Astrocyte (in vitro differentiated cells and primary cell): ENCODE measurements at regions not wholly inside any gene's neighbourhood (a gene's known extent, or its start where the extent isn't known, plus 50 kb on each side); places are given as distances from the start of the nearest gene placed in this dataset.
"Not testable (repeated sequence)": the region's sequence is repeated elsewhere in the genome, so short reads cannot be mapped to it uniquely, and the experiment has no call there.

ENCODE experiments used
- DNase-seq: peaks from one replicate; pipeline ENCODE4 v3.0.0-alpha.2; 2010; ENCODE audit warnings: low read depth
- FAIRE-seq: peaks from 2 replicates; lab custom pipeline; 2011; peaks lifted over from hg19 to GRCh38; lab: Jason Lieb, UNC
- H2AFZ ChIP-seq: 2 replicates; pipeline ENCODE4 v1.6.0; 2012; ENCODE audit warnings: low read depth, low read length, inconsistent platforms
- H3K27ac ChIP-seq: 2 replicates; pipeline ENCODE4 v1.5.1; 2011; ENCODE audit warnings: low read depth, low read length, inconsistent platforms
- H3K27me3 ChIP-seq: 2 replicates; pipeline ENCODE4 v1.6.0; 2011; ENCODE audit warnings: low read length, inconsistent platforms; ENCODE audit not compliant: insufficient read depth
- H3K36me3 ChIP-seq: 2 replicates; pipeline ENCODE4 v1.5.1; 2011; ENCODE audit warnings: low read length, inconsistent platforms; ENCODE audit not compliant: insufficient read depth
- H3K4me1 ChIP-seq: 2 replicates; pipeline ENCODE4 v1.5.1; 2011; ENCODE audit warnings: low read length, inconsistent platforms; ENCODE audit not compliant: insufficient read depth
- H3K4me2 ChIP-seq: 2 replicates; pipeline ENCODE4 v1.6.0; 2012; ENCODE audit warnings: low read length, inconsistent platforms
- H3K4me3 ChIP-seq: 2 replicates; pipeline ENCODE4 v1.5.1; 2011; ENCODE audit warnings: low read depth, mild to moderate bottlenecking, low read length, inconsistent platforms; ENCODE audit not compliant: insufficient read depth
- H3K79me2 ChIP-seq: 2 replicates; pipeline ENCODE4 v1.6.0; 2012; ENCODE audit warnings: mild to moderate bottlenecking, low read length, inconsistent platforms; ENCODE audit not compliant: insufficient read depth
- H3K9ac ChIP-seq: 2 replicates; pipeline ENCODE4 v1.6.0; 2012; ENCODE audit warnings: mild to moderate bottlenecking, low read length, inconsistent platforms
- H3K9me3 ChIP-seq: 2 replicates; pipeline ENCODE4 v1.5.1; 2012; ENCODE audit warnings: low read depth, mild to moderate bottlenecking, low read length, inconsistent platforms; ENCODE audit not compliant: insufficient read depth
- H4K20me1 ChIP-seq: 2 replicates; pipeline ENCODE4 v1.6.0; 2012; ENCODE audit warnings: low read length, inconsistent platforms; ENCODE audit not compliant: insufficient read depth
- H3K27ac Mint-ChIP-seq: one replicate; pipeline ENCODE4 v1.8.0; 2021; ENCODE audit warnings: mild to moderate bottlenecking, mixed read lengths; ENCODE audit not compliant: unreplicated experiment
- H3K27me3 Mint-ChIP-seq: one replicate; pipeline ENCODE4 v1.8.0; 2021; ENCODE audit warnings: low read depth, mixed read lengths; ENCODE audit not compliant: unreplicated experiment
- H3K36me3 Mint-ChIP-seq: one replicate; pipeline ENCODE4 v1.8.0; 2021; ENCODE audit warnings: low read depth, mixed read lengths; ENCODE audit not compliant: unreplicated experiment
- H3K4me1 Mint-ChIP-seq: one replicate; pipeline ENCODE4 v1.8.0; 2021; ENCODE audit warnings: low read depth, mixed read lengths; ENCODE audit not compliant: unreplicated experiment
- H3K4me3 Mint-ChIP-seq: one replicate; pipeline ENCODE4 v1.8.0; 2021; ENCODE audit warnings: mild to moderate bottlenecking, moderate library complexity, mixed read lengths; ENCODE audit not compliant: unreplicated experiment
- H3K9me3 Mint-ChIP-seq: one replicate; pipeline ENCODE4 v1.8.0; 2021; ENCODE audit warnings: mild to moderate bottlenecking, mixed read lengths; ENCODE audit not compliant: unreplicated experiment

DNA sequence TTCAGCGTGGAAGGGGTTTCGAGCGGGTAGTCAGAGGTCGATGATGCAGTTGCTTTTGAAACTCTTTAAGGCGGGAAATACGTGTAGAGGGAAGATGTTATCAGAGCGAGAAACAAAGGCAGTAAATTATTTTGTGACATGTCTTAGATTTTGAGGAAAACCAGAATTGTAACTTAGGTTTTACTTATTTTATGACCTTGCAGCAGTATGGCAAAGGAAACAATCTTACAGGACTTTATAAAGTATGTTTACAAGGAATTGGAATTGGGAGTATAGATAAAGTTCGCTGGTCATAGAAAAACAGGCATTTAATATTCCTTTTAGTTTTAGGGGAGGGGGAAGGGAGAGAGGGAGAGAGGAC lies 103.3 kb downstream of the FAM72B start:
- H3K9ac ChIP-seq, H3K79me2 ChIP-seq, H2AFZ ChIP-seq, H4K20me1 ChIP-seq, H3K27ac ChIP-seq, H3K4me2 ChIP-seq, H3K36me3 ChIP-seq, H3K9me3 Mint-ChIP-seq, H3K27me3 ChIP-seq, H3K27me3 Mint-ChIP-seq, FAIRE-seq, H3K4me1 ChIP-seq, H3K4me3 Mint-ChIP-seq, H3K9me3 ChIP-seq, H3K4me3 ChIP-seq, H3K4me1 Mint-ChIP-seq, H3K27ac Mint-ChIP-seq, DNase-seq, H3K36me3 Mint-ChIP-seq: not testable (repeated sequence)

DNA sequence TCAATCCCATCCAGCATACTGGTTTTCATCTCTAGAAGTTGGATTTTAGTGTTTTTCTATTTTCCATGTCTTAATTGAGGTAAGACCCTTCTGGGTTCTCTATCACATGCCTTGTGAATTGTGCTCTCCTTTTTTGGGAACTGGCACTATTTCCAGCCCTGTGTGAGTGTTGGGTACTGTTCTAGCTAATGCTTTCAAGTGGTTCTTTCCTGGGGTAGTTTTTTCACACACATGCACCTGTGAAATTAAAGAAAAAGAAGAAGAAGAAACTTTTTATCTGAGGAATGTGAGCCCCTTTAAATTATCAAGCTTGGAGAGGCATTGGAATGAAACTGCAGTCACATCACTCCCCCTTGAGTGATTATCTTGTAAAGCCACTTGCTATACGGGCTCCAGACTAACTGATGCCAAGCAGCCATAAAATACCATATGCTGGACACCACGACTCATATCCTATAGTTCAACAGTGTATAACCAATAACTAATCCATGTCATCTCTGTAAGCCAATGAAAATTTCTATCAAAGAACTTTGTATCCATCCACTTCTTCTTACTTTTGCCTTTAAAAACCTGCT lies 102.4 kb downstream of the FAM72B start:
- H3K4me3 ChIP-seq, H3K27me3 ChIP-seq, H3K4me1 Mint-ChIP-seq, H3K9me3 Mint-ChIP-seq, DNase-seq, H2AFZ ChIP-seq, H3K36me3 ChIP-seq, H3K4me3 Mint-ChIP-seq, H3K9ac ChIP-seq, H3K27me3 Mint-ChIP-seq, H4K20me1 ChIP-seq, H3K79me2 ChIP-seq, H3K4me2 ChIP-seq, H3K27ac Mint-ChIP-seq, H3K9me3 ChIP-seq, H3K27ac ChIP-seq, H3K36me3 Mint-ChIP-seq, H3K4me1 ChIP-seq, FAIRE-seq: not testable (repeated sequence)

DNA sequence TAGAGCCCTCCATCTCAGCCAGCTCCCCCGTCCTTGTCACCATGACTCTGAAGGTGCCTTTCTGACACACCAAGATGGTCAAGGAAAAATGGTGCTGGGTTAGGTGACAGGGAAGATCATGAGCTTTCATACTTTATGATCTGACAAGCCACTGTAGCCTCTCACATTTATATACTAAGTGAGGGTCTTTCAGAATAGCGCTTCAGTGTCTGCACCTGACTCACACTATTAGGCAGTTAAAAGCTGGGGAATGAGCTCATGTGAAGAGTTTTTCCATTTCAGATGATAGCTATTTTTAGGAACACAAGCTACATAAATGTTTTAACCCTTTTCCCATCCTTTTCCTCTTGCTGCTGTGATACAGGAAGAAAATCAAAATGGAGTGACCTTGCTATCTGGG lies 101.1 kb downstream of the FAM72B start:
- not testable (repeated sequence) for H3K27me3 Mint-ChIP-seq

DNA sequence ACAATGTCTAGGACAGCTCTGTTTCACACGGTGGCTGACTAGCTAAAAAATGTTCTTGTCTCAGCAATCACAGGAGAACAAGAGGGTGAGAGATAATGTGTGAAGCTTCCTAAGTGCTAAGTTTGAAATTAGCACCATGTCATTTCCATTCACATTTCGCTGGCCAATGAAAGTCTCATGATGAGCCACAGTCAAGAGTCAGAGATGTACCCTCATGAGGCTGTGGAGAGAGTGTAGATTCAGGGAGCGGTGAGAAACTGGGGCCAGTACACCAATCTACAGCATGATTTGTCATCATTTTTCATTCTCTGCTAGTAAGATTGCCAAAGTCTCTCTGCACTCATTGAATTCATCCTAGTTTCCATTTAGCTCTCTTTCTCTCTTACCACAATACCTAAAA lies 97.9 kb downstream of the FAM72B start:
- H3K4me1 ChIP-seq, H3K27me3 Mint-ChIP-seq, H3K4me2 ChIP-seq, H4K20me1 ChIP-seq, H2AFZ ChIP-seq, DNase-seq, H3K4me3 Mint-ChIP-seq, H3K27ac ChIP-seq, H3K36me3 ChIP-seq, H3K27ac Mint-ChIP-seq, H3K4me3 ChIP-seq, H3K4me1 Mint-ChIP-seq, H3K9me3 ChIP-seq, H3K79me2 ChIP-seq, FAIRE-seq, H3K27me3 ChIP-seq, H3K36me3 Mint-ChIP-seq, H3K9me3 Mint-ChIP-seq, H3K9ac ChIP-seq: not testable (repeated sequence)

More for the DNA sequence above, 101.1 kb downstream of the FAM72B start:
- H3K27ac ChIP-seq, DNase-seq, H3K27me3 ChIP-seq, H3K9me3 ChIP-seq, FAIRE-seq, H2AFZ ChIP-seq, H3K9me3 Mint-ChIP-seq, H3K4me1 Mint-ChIP-seq, H3K4me3 ChIP-seq, H3K36me3 Mint-ChIP-seq, H3K79me2 ChIP-seq, H3K4me1 ChIP-seq, H3K4me3 Mint-ChIP-seq, H3K4me2 ChIP-seq, H4K20me1 ChIP-seq, H3K9ac ChIP-seq, H3K36me3 ChIP-seq, H3K27ac Mint-ChIP-seq: not testable (repeated sequence)

DNA sequence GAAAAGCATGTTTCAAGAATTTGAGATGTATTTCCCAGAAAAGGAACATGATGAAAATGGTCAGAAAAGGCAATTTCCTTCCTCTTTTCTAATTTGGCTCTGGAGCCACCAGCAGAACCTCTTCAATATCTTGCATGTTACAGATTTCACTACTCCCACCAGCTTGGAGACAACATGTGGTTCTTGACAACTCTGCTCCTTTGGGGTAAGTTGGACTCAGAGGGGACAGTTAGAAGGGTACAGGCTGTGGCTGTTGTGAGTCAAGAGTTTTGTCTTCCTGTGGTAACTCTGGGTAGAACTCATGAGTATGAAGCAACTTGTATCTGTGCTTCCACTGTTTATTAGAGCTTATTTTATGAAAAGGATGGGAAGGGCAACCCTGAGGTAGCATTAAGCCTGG lies 96.9 kb downstream of the FAM72B start:
- not testable (repeated sequence) for H3K27ac Mint-ChIP-seq, H3K4me3 ChIP-seq, H4K20me1 ChIP-seq, H3K9me3 ChIP-seq, FAIRE-seq, H3K27me3 Mint-ChIP-seq, DNase-seq, H3K36me3 Mint-ChIP-seq, H2AFZ ChIP-seq, H3K4me1 Mint-ChIP-seq, H3K9me3 Mint-ChIP-seq, H3K27me3 ChIP-seq, H3K9ac ChIP-seq, H3K36me3 ChIP-seq, H3K27ac ChIP-seq, H3K4me2 ChIP-seq, H3K4me1 ChIP-seq, H3K79me2 ChIP-seq, H3K4me3 Mint-ChIP-seq

DNA sequence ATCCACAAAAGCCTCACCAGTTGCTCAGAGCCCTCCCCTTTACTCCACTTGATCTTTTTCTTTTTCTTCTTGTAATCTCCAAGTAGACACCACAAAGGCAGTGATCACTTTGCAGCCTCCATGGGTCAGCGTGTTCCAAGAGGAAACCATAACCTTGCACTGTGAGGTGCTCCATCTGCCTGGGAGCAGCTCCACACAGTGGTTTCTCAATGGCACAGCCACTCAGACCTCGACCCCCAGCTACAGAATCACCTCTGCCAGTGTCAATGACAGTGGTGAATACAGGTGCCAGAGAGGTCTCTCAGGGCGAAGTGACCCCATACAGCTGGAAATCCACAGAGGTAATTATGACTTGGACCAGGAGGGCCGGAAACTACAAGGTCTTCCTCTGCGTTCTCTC lies 95.6 kb downstream of the FAM72B start:
- H3K27me3 ChIP-seq, H3K4me1 Mint-ChIP-seq, H3K4me3 ChIP-seq, H3K36me3 Mint-ChIP-seq, FAIRE-seq, H3K79me2 ChIP-seq, DNase-seq, H3K9ac ChIP-seq, H3K4me1 ChIP-seq, H3K36me3 ChIP-seq, H4K20me1 ChIP-seq, H3K27me3 Mint-ChIP-seq, H3K27ac ChIP-seq, H3K9me3 Mint-ChIP-seq, H3K4me2 ChIP-seq, H2AFZ ChIP-seq, H3K27ac Mint-ChIP-seq, H3K4me3 Mint-ChIP-seq, H3K9me3 ChIP-seq: not testable (repeated sequence)
